Gastrocnemius medialis (tissue), 4 donors: ENCODE measurements at regions not wholly inside any gene's neighbourhood (a gene's known extent, or its start where the extent isn't known, plus 50 kb on each side); places are given as distances from the start of the nearest gene placed in this dataset.

ENCODE experiments used
- POLR2A ChIP-seq, 2 donors: fragments of 450-650 bp; IDR thresholded peaks; one replicate each; pipeline ENCODE4 v1.6.1; 2017; ENCODE audit warnings: antibody characterized with exemption in 2 of 2, mild to moderate bottlenecking in 2 of 2, moderate library complexity in 2 of 2
- TF ChIP-seq, protein P1 (sequence below), 5 experiments: fragments of 450-650 bp in 3 of 5; fragments of 200-600 bp in 2 of 5; sonication (generic) in 2 of 5; IDR thresholded peaks in 4 of 5; conservative IDR thresholded peaks in 1 of 5; 1 replicate in 4 of 5; 2 replicates in 1 of 5; pipeline ENCODE4 v1.5.1; 2016 to 2019; ENCODE audit warnings: antibody characterized with exemption in 5 of 5, mild to moderate bottlenecking in 3 of 5, moderate library complexity in 3 of 5

DNA sequence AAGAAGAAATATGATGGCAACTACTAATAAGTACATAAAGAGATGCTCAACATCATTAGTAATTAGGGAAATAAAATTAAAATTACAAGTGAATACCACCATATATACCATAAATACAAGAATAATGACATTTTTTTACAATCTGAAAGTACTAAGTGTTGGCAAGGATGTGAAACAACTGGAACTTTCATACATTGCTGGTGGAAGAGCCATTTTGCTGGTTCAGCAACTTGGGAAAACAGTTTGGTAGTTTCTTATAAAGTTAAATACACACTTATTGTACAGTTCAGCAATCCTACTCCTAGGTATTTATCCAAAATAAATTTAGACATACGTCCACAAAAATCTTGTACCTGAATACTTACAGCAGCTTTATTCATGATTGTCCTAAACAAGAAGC, 192.9 kb downstream of the CARTPT start:
- no peak for TF ChIP-seq POLR2A (IDR thresholded peaks at IDR 0.05)
- TF ChIP-seq, protein P1, sequence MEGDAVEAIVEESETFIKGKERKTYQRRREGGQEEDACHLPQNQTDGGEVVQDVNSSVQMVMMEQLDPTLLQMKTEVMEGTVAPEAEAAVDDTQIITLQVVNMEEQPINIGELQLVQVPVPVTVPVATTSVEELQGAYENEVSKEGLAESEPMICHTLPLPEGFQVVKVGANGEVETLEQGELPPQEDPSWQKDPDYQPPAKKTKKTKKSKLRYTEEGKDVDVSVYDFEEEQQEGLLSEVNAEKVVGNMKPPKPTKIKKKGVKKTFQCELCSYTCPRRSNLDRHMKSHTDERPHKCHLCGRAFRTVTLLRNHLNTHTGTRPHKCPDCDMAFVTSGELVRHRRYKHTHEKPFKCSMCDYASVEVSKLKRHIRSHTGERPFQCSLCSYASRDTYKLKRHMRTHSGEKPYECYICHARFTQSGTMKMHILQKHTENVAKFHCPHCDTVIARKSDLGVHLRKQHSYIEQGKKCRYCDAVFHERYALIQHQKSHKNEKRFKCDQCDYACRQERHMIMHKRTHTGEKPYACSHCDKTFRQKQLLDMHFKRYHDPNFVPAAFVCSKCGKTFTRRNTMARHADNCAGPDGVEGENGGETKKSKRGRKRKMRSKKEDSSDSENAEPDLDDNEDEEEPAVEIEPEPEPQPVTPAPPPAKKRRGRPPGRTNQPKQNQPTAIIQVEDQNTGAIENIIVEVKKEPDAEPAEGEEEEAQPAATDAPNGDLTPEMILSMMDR (IDR thresholded peaks at IDR 0.05 in 4 of 5, conservative IDR thresholded peaks at IDR 0.05 in 1 of 5) = no peak
